DOHH2 (cell line): ENCODE measurements at regions not wholly inside any gene's neighbourhood (a gene's known extent, or its start where the extent isn't known, plus 50 kb on each side); places are given as distances from the start of the nearest gene placed in this dataset.

ENCODE experiments used
- H3F3A ChIP-seq: fragments of 200-600 bp; sonication (generic), shearing (Covaris generic); 2 replicates; pipeline ENCODE4 v1.6.0; 2016; ENCODE audit warnings: antibody characterized with exemption, mild to moderate bottlenecking; ENCODE audit not compliant: control insufficient read depth, insufficient read depth
- H3K27ac ChIP-seq: fragments of 200-600 bp; sonication (generic); 2 replicates; pipeline ENCODE4 v1.5.1; 2014; ENCODE audit warnings: low read depth, mild to moderate bottlenecking, low read length, moderate library complexity
- H3K27me3 ChIP-seq: fragments of 200-600 bp; sonication (generic); 2 replicates; pipeline ENCODE4 v1.6.1; 2014; ENCODE audit warnings: mild to moderate bottlenecking, low read length, mixed read lengths; ENCODE audit not compliant: control insufficient read depth
- H3K36me3 ChIP-seq: fragments of 200-600 bp; sonication (generic); 2 replicates; pipeline ENCODE4 v1.6.1; 2014; ENCODE audit warnings: mild to moderate bottlenecking, low read length, moderate library complexity, mixed read lengths; ENCODE audit not compliant: control insufficient read depth
- H3K4me1 ChIP-seq: fragments of 200-600 bp; sonication (generic); 2 replicates; pipeline ENCODE4 v1.6.1; 2014; ENCODE audit warnings: mild to moderate bottlenecking, low read length, mixed read lengths; ENCODE audit not compliant: control insufficient read depth
- H3K4me2 ChIP-seq: fragments of 200-600 bp; sonication (generic); 2 replicates; pipeline ENCODE4 v1.6.0; 2014; ENCODE audit warnings: mild to moderate bottlenecking, low read length, moderate library complexity
- H3K4me3 ChIP-seq: fragments of 200-600 bp; sonication (generic); 2 replicates; pipeline ENCODE4 v1.5.1; 2014; ENCODE audit warnings: mild to moderate bottlenecking, low read length, mixed read lengths
- H3K79me2 ChIP-seq: fragments of 200-600 bp; sonication (generic); 2 replicates; pipeline ENCODE4 v1.6.1; 2014; ENCODE audit warnings: mild to moderate bottlenecking, low read length, mixed read lengths; ENCODE audit not compliant: control insufficient read depth
- H3K9me2 ChIP-seq: fragments of 200-600 bp; sonication (generic); replicated peaks from 2 replicates; pipeline ENCODE4 v1.6.1; 2014; ENCODE audit warnings: mild to moderate bottlenecking, low read length, mixed read lengths; ENCODE audit not compliant: control insufficient read depth
- H3K9me3 ChIP-seq: fragments of 200-600 bp; sonication (generic); 2 replicates; pipeline ENCODE4 v1.6.1; 2014; ENCODE audit warnings: antibody characterized with exemption, low read length, mixed read lengths; ENCODE audit not compliant: control insufficient read depth, insufficient read depth
- H4K20me1 ChIP-seq: fragments of 200-600 bp; sonication (generic); 2 replicates; pipeline ENCODE4 v1.6.0; 2014; ENCODE audit warnings: low read depth, mild to moderate bottlenecking, antibody characterized with exemption, low read length, moderate library complexity; ENCODE audit not compliant: control insufficient read depth, insufficient read depth
- EZH2phosphoT487 ChIP-seq: fragments of 200-600 bp; sonication (generic); IDR thresholded peaks from 2 replicates; pipeline ENCODE4 v1.6.1; 2017; ENCODE audit warnings: borderline replicate concordance, mild to moderate bottlenecking, antibody characterized with exemption, low read length, moderate library complexity, mixed read lengths
- TF ChIP-seq, protein P1 (sequence below): fragments of 200-600 bp; sonication (generic); IDR thresholded peaks from one replicate; pipeline ENCODE4 v1.5.1; 2014; ENCODE audit warnings: antibody characterized with exemption, mild to moderate bottlenecking, low read depth, low read length; ENCODE audit not compliant: poor library complexity, severe bottlenecking

DNA sequence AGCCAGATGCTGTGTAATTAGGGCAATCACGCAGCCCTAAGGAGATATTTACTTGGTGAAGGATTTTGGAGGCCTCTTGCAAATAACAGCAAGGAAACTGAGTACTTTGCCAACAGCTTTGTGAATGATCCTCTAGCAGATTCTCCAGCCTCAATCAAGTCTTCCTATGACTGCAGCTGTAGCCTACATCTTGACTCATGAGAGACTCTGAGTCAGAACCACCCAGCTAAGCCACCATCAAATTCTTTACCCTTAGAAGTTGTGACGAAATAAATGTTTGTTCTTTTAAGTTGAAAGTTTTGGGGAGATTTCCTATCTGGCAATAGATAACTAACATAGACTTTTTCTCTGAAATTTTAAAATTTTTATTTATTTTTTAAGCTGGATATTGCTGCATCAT lies 237.6 kb upstream of the CCNH start:
- Histone ChIP-seq H3K27me3 (no peaks in the 10 kb centered on the region), H3K79me2 (no peaks in the 10 kb centered on the region), H3F3A (no peaks in the 10 kb centered on the region), H3K9me2 (no peaks in the 10 kb centered on the region), H3K4me2 (no peak overlapping the region), H3K4me3 (no peak overlapping the region), H4K20me1 (no peaks in the 10 kb centered on the region), H3K9me3 (no peaks in the 10 kb centered on the region), H3K4me1 (no peaks in the 10 kb centered on the region), H3K27ac (no peak overlapping the region), H3K36me3 (no peaks in the 10 kb centered on the region)
- TF ChIP-seq, protein P1, sequence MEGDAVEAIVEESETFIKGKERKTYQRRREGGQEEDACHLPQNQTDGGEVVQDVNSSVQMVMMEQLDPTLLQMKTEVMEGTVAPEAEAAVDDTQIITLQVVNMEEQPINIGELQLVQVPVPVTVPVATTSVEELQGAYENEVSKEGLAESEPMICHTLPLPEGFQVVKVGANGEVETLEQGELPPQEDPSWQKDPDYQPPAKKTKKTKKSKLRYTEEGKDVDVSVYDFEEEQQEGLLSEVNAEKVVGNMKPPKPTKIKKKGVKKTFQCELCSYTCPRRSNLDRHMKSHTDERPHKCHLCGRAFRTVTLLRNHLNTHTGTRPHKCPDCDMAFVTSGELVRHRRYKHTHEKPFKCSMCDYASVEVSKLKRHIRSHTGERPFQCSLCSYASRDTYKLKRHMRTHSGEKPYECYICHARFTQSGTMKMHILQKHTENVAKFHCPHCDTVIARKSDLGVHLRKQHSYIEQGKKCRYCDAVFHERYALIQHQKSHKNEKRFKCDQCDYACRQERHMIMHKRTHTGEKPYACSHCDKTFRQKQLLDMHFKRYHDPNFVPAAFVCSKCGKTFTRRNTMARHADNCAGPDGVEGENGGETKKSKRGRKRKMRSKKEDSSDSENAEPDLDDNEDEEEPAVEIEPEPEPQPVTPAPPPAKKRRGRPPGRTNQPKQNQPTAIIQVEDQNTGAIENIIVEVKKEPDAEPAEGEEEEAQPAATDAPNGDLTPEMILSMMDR, result no peak

DNA sequence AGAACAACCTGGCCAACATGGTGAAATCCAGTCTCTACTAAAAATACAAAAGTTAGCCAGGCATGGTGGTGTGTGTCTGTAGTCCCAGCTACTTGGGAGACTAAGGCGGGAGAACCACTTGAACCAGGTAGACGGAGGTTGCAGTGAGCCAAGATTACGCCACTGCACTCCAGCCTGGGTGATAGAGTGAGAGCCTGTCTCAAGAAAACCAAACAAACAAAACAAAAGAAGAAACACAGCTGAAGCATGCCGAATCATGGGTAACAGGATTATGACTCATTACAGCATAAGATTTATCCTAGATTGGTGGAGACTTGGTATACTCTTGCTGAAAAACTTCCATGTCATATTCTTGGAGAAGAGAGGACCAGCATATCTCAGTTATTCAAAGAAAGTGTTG lies 236.7 kb upstream of the CCNH start:
- H3K27ac ChIP-seq, result no peak overlapping the region
- no peaks in the 10 kb centered on the region for H3F3A ChIP-seq
- no peaks in the 10 kb centered on the region for H3K79me2 ChIP-seq
- H3K4me1 ChIP-seq, result no peaks in the 10 kb centered on the region
- H4K20me1 ChIP-seq, result no peaks in the 10 kb centered on the region
- TF ChIP-seq, protein P1, result no peak
- no peak for TF ChIP-seq EZH2phosphoT487
- no peak overlapping the region for H3K4me2 ChIP-seq
- no peak overlapping the region for H3K4me3 ChIP-seq
- H3K36me3 ChIP-seq, result no peaks in the 10 kb centered on the region
- H3K9me3 ChIP-seq, result no peaks in the 10 kb centered on the region
- no peaks in the 10 kb centered on the region for H3K9me2 ChIP-seq
- no peaks in the 10 kb centered on the region for H3K27me3 ChIP-seq

DNA sequence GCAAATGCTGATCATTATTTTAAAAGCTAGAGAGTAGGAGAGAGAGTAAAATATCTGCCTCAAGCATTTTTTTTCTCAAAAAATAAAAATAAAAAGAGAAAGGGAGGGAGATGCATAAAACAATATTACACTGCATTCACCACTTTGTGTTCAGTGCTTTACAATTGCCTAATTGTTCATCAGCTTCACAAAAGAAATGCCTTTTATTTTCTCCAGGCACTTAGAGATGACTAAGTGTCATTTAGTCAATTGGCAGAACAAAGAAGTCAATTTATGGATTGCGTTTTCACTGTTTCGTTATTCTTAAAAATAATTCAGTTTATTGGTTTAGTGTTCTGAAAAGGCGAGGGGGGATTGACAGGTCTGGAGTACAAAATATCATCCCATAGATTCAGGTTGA lies 232.5 kb upstream of the CCNH start:
- Histone ChIP-seq H3K36me3 (no peaks in the 10 kb centered on the region), H3K27ac (no peak overlapping the region), H3K9me3 (no peaks in the 10 kb centered on the region), H3K4me3 (no peak overlapping the region), H3K9me2 (no peaks in the 10 kb centered on the region), H4K20me1 (no peaks in the 10 kb centered on the region), H3K79me2 (no peaks in the 10 kb centered on the region), H3K4me2 (no peak overlapping the region), H3K27me3 (no peaks in the 10 kb centered on the region), H3F3A (no peaks in the 10 kb centered on the region), H3K4me1 (no peaks in the 10 kb centered on the region)
- no peak for TF ChIP-seq EZH2phosphoT487
- TF ChIP-seq, protein P1, result no peak

DNA sequence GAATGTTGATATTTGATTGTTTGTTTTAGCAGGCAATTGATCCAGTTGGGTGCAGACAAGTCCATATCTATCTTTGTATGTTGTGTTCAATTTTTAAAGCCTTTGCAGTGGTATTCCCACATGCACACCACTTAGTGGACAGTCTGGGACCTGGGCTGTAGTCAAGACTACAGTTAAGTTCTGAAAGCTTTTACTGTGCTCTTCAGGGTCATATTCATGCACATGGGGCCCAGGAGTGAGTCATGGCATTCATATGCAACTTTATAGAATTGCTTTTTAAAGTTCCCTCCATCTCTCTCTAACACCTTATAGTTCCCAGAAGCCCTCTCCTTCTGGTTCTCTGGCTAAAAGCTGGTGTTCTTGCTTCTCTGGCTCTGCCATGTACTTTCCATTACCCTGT lies 228.2 kb upstream of the CCNH start:
- Histone ChIP-seq H3K9me2 (no peaks in the 10 kb centered on the region), H3K27ac (no peak overlapping the region), H3F3A (no peaks in the 10 kb centered on the region), H4K20me1 (no peaks in the 10 kb centered on the region), H3K4me2 (no peak overlapping the region), H3K4me3 (no peak overlapping the region), H3K27me3 (no peaks in the 10 kb centered on the region), H3K79me2 (no peaks in the 10 kb centered on the region), H3K9me3 (no peaks in the 10 kb centered on the region), H3K36me3 (no peaks in the 10 kb centered on the region), H3K4me1 (no peaks in the 10 kb centered on the region)
- no peak for TF ChIP-seq EZH2phosphoT487
